Inferior parietal cortex (tissue), 1 donor: ENCODE measurements at regions not wholly inside any gene's neighbourhood (a gene's known extent, or its start where the extent isn't known, plus 50 kb on each side); places are given as distances from the start of the nearest gene placed in this dataset.
"Not testable (repeated sequence)": the region's sequence is repeated elsewhere in the genome, so short reads cannot be mapped to it uniquely, and the experiment has no call there.

Experiments used
- DNase-seq: peaks from one replicate; pipeline ENCODE4 v3.0.0-alpha.2; 2016; ENCODE audit errors: extremely low spot score

GRCh38 chr2:239554766-239555570 lies 154.1 kb upstream of the HDAC4 start:
- no peak for DNase-seq

- no peak for DNase-seq
Measured at GRCh38 chr2:239553376-239554000, 152.7 kb upstream of the HDAC4 start.

DNA sequence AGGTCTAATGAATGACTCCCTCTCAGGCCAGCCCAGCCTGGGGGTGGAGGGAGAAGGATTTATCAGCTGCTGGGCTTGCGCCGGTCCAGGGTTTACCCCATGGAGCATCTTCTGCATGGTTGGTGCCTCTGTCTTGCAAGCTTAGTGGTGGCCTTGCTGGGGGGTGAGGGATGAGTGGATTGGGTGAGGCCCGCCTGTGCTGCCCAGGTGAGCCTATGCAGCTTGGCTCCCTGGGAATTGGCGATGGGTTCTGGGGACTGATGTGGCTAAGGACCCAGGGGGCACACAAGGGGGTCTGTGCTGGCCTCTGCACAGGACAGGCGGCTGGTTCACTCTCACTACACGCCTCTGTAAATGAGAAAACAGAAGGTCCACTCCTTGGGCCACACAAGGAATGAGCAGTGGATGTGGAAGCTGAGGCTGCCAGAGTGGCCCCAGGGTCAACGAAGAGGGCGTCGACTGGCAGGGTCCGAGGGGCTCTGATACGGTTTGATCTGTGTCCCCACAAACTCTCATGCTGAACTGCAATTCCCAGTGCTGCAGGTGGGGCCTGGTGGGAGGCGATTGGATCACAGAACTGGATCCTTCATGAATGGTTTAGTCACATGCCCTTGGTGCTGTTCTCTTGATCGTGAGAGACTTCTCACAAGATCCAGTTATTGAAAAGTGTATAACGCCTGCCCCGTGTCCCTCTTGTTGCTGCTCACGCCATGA lies 151.6 kb upstream of the HDAC4 start:
- DNase-seq, result no peak

DNA sequence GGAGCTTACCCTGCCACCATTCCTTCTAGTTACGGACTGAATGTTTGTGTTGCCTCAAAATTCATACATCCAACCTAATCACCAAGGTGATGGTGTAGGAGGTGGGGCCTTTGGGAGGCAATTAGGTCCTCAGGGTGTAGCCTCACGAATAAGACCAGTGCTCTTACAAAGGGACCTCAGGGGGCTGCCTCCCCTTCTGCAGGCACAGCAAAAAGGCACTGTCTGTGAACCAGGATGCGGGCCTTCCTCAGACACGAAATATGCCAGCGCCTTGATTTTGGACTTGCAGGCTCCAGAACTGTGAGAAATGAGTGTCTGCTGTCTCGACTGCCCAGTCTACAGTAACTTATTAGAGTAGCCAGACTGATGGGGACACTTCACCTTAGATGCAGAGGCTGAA lies 150.4 kb upstream of the HDAC4 start:
- no peak for DNase-seq

- no peak for DNase-seq
Measured at GRCh38 chr2:239550357-239550756, 149.5 kb upstream of the HDAC4 start.

DNA sequence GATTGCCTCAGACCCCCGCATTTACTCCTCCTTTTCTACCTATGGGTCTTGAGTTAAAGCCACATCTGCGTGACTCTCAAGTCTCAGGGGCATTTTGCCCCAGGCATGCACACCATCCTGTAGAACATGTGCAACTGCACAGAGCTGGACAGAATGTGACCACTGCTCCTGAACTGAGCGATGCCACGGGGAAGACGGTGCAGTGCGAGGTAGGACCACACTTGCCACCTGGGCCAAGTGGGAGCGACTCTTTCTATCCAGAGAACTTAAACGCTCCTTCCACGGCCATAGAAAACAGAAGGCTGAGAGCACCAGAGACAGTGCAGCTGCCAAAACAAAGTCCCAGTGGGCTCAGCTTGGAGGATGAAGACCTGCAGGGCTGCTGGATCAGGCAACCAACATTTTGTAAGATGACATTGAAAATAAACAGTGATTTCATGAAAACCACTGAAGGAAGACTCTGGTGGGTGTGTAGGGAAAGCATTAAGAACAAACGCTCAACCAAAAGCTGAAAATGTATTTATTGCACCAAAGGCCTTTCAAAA lies 149.0 kb upstream of the HDAC4 start:
- no peak for DNase-seq

- DNase-seq, result no peak
Measured at GRCh38 chr2:239548965-239549595, 148.3 kb upstream of the HDAC4 start.

DNA sequence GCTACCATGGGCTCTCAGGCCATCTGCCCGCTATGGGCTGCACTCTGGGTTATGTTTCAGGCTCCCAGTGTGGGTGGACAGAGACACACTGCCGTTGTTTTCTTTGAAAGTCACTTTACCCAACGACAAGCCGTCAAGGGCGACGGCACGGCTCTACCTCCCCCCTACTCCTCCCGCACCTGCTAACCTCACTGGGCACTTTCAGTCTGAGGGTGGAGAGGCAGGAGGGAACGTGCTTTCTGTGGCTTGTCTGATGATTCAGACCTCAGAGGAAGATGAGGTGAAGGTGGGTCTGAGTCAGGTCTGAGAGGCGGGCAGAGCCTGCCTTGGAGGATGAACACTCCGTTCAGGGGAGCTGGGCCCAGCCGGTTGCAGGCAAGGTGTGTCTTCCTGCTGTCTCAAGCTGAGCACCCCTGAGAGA lies 147.6 kb upstream of the HDAC4 start:
- DNase-seq, result no peak

GRCh38 chr2:239547140-239547539 lies 146.3 kb upstream of the HDAC4 start:
- DNase-seq, result not testable (repeated sequence)

DNA sequence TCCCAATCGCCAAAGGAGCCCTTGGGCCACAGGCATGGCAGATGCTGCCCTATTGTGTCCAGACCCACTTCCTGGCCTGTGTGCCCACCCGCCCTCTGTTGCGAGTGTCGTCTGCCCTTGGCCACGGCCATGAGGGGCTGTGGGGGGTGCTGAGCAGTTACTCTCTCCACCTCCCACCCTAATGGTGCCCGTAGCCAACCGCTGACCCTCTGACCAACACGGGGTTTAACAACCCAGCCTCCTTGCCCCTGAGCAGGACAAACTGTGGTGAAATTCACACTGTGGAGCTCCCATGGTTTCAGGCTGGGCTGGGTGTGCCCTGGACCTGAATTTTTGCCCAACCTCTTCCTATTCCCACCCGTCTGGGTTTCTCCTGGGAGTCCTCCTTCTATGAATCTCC lies 145.7 kb upstream of the HDAC4 start:
- DNase-seq, result no peak

DNA sequence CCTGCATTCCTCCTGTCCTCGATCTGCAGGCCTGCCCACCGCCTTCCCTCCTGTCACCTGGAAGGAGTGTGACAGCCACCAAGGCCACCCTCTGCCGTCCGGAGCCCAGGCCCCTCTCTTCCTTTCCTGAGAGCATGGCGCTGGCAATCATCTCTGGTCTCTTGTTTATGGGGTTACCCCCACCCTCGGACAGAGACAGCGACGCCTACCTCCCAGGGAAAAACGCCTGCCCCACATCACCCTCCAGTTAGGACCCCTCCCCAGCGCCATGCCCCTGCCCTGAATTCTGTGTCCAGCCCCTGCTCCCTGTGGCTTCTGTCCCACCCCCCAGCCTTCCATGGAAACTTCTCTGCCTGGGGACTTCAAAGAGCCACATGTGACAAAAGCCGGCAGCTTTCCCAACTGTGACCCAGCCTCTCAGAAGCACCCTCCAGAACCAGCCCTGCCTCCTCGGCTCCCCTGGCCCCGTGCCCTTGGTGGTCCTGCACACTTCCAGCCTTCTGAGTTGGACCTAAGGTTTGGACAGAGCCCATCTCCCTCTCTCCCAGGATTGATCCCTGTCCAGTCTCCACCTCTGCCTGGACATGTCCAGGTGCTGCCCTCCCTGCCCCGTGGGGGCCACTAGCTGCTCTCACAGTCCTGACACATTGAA lies 145.0 kb upstream of the HDAC4 start:
- DNase-seq, result no peak

- DNase-seq, result no peak
Measured at GRCh38 chr2:239544918-239545465, 144.2 kb upstream of the HDAC4 start.

GRCh38 chr2:239544143-239544917 lies 143.5 kb upstream of the HDAC4 start:
- no peak for DNase-seq

GRCh38 chr2:239543702-239544101 lies 142.9 kb upstream of the HDAC4 start:
- DNase-seq, result no peak

GRCh38 chr2:239540174-239540573 lies 139.4 kb upstream of the HDAC4 start:
- DNase-seq, result no peak

DNA sequence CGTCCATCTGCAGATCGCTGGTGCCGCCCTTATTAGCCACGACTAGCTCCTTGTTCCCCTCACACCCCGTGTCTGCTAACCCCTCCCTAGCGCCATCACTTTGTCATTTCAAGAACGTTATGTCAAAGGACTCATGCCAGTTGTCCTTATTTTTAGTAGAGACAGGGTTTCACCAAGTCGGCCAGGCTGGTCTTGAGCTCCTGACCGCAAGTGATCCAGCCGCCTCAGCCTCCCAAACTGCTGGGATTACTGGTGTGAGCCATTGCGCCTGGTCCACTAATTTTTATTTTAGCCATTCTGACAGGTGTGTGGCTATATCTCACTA lies 138.9 kb upstream of the HDAC4 start:
- DNase-seq, result no peak

GRCh38 chr2:239539083-239539775 lies 138.4 kb upstream of the HDAC4 start:
- no peak for DNase-seq

DNA sequence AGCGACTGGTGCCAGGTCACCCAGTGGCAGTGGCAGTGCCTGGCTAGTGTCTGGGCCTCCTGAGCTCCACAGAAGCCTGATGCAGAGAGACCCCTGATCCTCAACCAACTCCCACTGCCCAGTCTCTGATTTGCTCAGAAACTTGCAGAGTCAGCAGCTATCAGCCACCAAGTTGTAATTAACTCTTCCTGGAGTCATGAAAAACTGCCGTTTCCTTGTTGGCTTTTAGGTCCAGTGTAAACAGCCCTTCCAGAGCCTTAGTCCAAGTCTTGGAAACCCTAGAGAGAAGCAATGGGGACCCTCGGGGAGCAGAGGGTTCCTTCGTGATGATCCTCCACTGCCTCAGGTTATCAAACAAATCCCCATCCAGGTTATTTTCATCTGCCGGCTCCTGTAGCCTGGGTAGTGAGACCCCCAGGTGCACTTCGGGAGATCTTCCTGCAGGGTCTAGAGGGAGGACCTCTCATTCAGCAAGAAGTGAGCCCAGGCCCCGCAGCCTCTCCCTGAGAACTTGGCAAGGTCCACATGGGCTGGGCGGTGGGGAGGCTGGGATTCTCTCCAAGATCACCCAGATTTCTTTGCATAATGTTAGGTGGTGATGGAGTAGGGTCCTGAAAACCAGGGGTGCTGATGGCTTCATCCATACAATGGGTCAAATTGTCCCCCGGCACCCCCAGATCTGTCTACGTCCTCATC lies 137.7 kb upstream of the HDAC4 start:
- no peak for DNase-seq

GRCh38 chr2:239537633-239538356 lies 137.0 kb upstream of the HDAC4 start:
- no peak for DNase-seq
